Caco-2 (cell line): ENCODE measurements at regions not wholly inside any gene's neighbourhood (a gene's known extent, or its start where the extent isn't known, plus 50 kb on each side); places are given as distances from the start of the nearest gene placed in this dataset.

ENCODE experiments used
- BruUV-seq: library from RNA; stranded (reverse); fragments of 400-500 nt; replicated peaks from 2 replicates; lab custom pipeline; 2021; lab: Mats Ljungman, UMichigan
- CTCF ChIA-PET: fragments of 300-600 bp; sonication (Branson Sonifier 250); formaldehyde crosslinking; loops from one replicate; lab custom pipeline; 2022; ENCODE audit warnings: antibody characterized with exemption; lab: Charles Lee
- POLR2A ChIA-PET: fragments of 300-600 bp; sonication (Branson Sonifier 250); formaldehyde crosslinking; loops from one replicate; lab custom pipeline; 2022; ENCODE audit warnings: antibody characterized with exemption; lab: Charles Lee
- DNase-seq, 2 experiments: peaks; one replicate each; pipeline versions ENCODE4 v3.0.0 to v3.0.0-alpha.2; 2020 to 2022
- H3K27me3 ChIP-seq: replicated peaks from 2 replicates; pipeline ENCODE4 v1.6.0; 2011; ENCODE audit warnings: low read length; ENCODE audit not compliant: control insufficient read depth, insufficient read depth
- H3K36me3 ChIP-seq: 2 replicates; pipeline ENCODE4 v1.5.1; 2011; ENCODE audit warnings: low read length; ENCODE audit not compliant: control insufficient read depth, insufficient read depth
- H3K4me1 ChIP-seq: fragments of 250-450 bp; sonication (Bioruptor Pico); 2 replicates; pipeline ENCODE4 v1.5.1; 2020; ENCODE audit warnings: mild to moderate bottlenecking
- H3K4me3 ChIP-seq: 2 replicates; pipeline ENCODE4 v1.5.1; 2011; ENCODE audit warnings: low read depth, mild to moderate bottlenecking, control low read depth, low read length
- H3K9me3 ChIP-seq: fragments of 250-450 bp; sonication (Bioruptor Pico); 2 replicates; pipeline ENCODE4 v1.5.1; 2020; ENCODE audit warnings: mild to moderate bottlenecking, moderate library complexity
- H3K27ac Mint-ChIP-seq: one replicate; pipeline ENCODE4 v1.8.0; 2022; ENCODE audit warnings: mixed read lengths; ENCODE audit not compliant: unreplicated experiment
- H3K27me3 Mint-ChIP-seq: one replicate; pipeline ENCODE4 v1.8.0; 2022; ENCODE audit warnings: mixed read lengths; ENCODE audit not compliant: insufficient read depth, unreplicated experiment
- H3K36me3 Mint-ChIP-seq: one replicate; pipeline ENCODE4 v1.8.0; 2022; ENCODE audit warnings: mild to moderate bottlenecking, mixed read lengths; ENCODE audit not compliant: insufficient read depth, unreplicated experiment
- H3K4me1 Mint-ChIP-seq: one replicate; pipeline ENCODE4 v1.8.0; 2022; ENCODE audit warnings: low read depth, mixed read lengths; ENCODE audit not compliant: unreplicated experiment
- H3K4me3 Mint-ChIP-seq: one replicate; pipeline ENCODE4 v1.8.0; 2022; ENCODE audit warnings: mild to moderate bottlenecking, moderate library complexity, mixed read lengths; ENCODE audit not compliant: unreplicated experiment
- H3K9me3 Mint-ChIP-seq: one replicate; pipeline ENCODE4 v1.8.0; 2022; ENCODE audit warnings: mixed read lengths; ENCODE audit not compliant: unreplicated experiment
- intact Hi-C: fragments of 100-400 bp; cut with micrococcal nuclease; formaldehyde crosslinking; loops from one replicate; pipeline ENCODE4 v1.10.0; 2022; ENCODE audit not compliant: unreplicated experiment
- TF ChIP-seq, protein P1 (sequence below), 2 experiments: fragments of 200-600 bp in 1 of 2; IDR thresholded peaks; 1 replicate in 1 of 2; 2 replicates in 1 of 2; pipeline versions ENCODE4 v1.5.1 to v1.8.0; 2011 to 2022; ENCODE audit warnings: antibody characterized with exemption in 1 of 2, control low read depth in 1 of 2, inconsistent platforms in 1 of 2, low read depth in 1 of 2, low read length in 1 of 2, mild to moderate bottlenecking in 1 of 2, moderate library complexity in 1 of 2; ENCODE audit not compliant: insufficient read depth in 1 of 2, severe bottlenecking in 1 of 2, unreplicated experiment in 1 of 2

DNA sequence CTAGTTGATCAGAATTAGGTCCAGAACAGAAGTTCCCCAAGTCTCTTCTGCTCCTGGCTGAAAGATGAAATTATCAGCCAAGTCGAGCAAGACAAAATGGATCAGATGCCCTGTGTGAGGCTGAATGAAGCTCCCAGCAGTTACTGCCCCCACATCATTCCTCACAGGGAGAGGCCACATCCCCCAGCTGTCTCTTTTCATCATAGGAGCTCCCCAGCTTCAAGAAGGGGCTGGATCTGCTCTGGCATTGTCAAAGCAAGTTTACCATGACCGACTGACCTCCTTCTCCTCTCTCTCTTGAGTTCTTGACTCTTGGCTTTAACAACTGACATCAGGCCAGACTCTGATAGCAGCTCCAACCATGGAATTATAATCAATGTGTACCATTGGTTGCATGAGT lies 133.3 kb upstream of the RAD23B start:
- ChIA-PET CTCF (no interaction called here), POLR2A (no interaction called here)
- Mint-ChIP-seq H3K36me3 (no peaks in the 10 kb centered on the region), H3K4me3 (no peak overlapping the region), H3K9me3 (no peaks in the 10 kb centered on the region), H3K27ac (no peak overlapping the region), H3K27me3 (peaks cover 9% of the 10 kb centered on the region), H3K4me1 (peaks cover 9% of the 10 kb centered on the region)
- Histone ChIP-seq H3K36me3 (no peaks in the 10 kb centered on the region), H3K4me3 (no peak overlapping the region), H3K27me3 (no peaks in the 10 kb centered on the region), H3K4me1 (no peaks in the 10 kb centered on the region), H3K9me3 (no peaks in the 10 kb centered on the region)
- DNase-seq, result no peak
- BruUV-seq, result no TSS peak
- intact Hi-C loops, result loop anchor here (10.0 kb wide), 1 partner anchor 515 kb away; no protein-coding TSS in a partner anchor
- TF ChIP-seq, protein P1, sequence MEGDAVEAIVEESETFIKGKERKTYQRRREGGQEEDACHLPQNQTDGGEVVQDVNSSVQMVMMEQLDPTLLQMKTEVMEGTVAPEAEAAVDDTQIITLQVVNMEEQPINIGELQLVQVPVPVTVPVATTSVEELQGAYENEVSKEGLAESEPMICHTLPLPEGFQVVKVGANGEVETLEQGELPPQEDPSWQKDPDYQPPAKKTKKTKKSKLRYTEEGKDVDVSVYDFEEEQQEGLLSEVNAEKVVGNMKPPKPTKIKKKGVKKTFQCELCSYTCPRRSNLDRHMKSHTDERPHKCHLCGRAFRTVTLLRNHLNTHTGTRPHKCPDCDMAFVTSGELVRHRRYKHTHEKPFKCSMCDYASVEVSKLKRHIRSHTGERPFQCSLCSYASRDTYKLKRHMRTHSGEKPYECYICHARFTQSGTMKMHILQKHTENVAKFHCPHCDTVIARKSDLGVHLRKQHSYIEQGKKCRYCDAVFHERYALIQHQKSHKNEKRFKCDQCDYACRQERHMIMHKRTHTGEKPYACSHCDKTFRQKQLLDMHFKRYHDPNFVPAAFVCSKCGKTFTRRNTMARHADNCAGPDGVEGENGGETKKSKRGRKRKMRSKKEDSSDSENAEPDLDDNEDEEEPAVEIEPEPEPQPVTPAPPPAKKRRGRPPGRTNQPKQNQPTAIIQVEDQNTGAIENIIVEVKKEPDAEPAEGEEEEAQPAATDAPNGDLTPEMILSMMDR (IDR thresholded peaks at IDR 0.05; ENCODE audit: insufficient read depth in 1 of 2, low read depth in 1 of 2, low read length in 1 of 2, severe bottlenecking in 1 of 2, unreplicated experiment in 1 of 2), result no peak

DNA sequence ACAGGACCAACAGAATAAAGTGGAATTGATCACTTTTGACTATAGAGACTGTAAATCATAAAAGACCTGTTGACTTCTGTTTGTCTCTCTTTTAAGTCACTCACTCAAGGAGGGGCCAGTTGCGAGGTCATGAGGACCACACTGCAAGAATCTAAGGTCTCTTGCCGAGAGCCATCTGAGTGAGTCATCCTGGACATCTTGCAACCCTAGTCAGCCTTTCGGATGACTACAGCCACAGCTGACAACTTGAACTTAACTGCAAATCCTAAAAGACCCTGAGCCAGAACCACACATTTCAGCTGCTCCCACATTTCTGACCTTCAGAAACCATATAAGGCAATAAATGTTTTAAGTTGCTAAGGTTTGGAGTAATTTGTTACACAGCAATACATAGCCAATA lies 129.7 kb upstream of the RAD23B start:
- H3K27me3 Mint-ChIP-seq, result peaks cover 16% of the 10 kb centered on the region
- POLR2A ChIA-PET, result no interaction called here
- TF ChIP-seq, protein P1 (IDR thresholded peaks at IDR 0.05; ENCODE audit: insufficient read depth in 1 of 2, low read depth in 1 of 2, low read length in 1 of 2, severe bottlenecking in 1 of 2, unreplicated experiment in 1 of 2), result no peak
- CTCF ChIA-PET, result no interaction called here
- BruUV-seq, result no TSS peak
- Histone ChIP-seq H3K36me3 (no peaks in the 10 kb centered on the region), H3K4me3 (no peak overlapping the region), H3K27me3 (no peaks in the 10 kb centered on the region), H3K4me1 (no peaks in the 10 kb centered on the region), H3K9me3 (no peaks in the 10 kb centered on the region)
- H3K9me3 Mint-ChIP-seq, result no peaks in the 10 kb centered on the region
- H3K4me3 Mint-ChIP-seq, result no peak overlapping the region
- no peaks in the 10 kb centered on the region for H3K4me1 Mint-ChIP-seq
- H3K36me3 Mint-ChIP-seq, result no peaks in the 10 kb centered on the region
- DNase-seq, result no peak
- intact Hi-C loops, result no loop called here
- no peak overlapping the region for H3K27ac Mint-ChIP-seq

DNA sequence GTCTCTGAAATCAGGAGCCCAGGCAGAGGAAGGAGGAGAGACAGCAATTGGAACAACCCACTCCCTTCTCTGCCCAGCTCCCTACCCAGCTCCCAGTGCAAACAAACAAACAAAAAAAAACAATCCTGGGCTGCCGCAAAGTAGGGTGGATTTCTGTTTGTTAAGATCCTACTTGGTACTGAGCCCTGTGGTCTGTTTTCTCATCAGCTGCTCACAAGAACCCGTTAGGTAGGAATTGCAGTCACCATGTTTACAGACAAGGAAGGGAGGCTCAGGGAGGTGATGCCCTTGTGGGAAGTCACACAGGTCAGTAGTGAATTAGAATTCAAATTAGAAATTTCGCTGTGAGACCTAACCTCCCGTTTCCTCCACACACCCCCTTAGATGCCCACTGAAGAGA lies 128.8 kb upstream of the RAD23B start:
- CTCF ChIA-PET, result no interaction called here
- peaks cover 16% of the 10 kb centered on the region for H3K27me3 Mint-ChIP-seq
- POLR2A ChIA-PET, result no interaction called here
- Histone ChIP-seq H3K27me3 (no peaks in the 10 kb centered on the region), H3K9me3 (no peaks in the 10 kb centered on the region), H3K4me3 (no peak overlapping the region), H3K4me1 (no peaks in the 10 kb centered on the region), H3K36me3 (no peaks in the 10 kb centered on the region)
- H3K27ac Mint-ChIP-seq, result no peak overlapping the region
- no TSS peak for BruUV-seq
- TF ChIP-seq, protein P1 (IDR thresholded peaks at IDR 0.05; ENCODE audit: insufficient read depth in 1 of 2, low read depth in 1 of 2, low read length in 1 of 2, severe bottlenecking in 1 of 2, unreplicated experiment in 1 of 2), result no peak
- no peaks in the 10 kb centered on the region for H3K9me3 Mint-ChIP-seq
- no peak overlapping the region for H3K4me3 Mint-ChIP-seq
- DNase-seq, result no peak
- no peaks in the 10 kb centered on the region for H3K36me3 Mint-ChIP-seq
- intact Hi-C loops, result no loop called here
- no peaks in the 10 kb centered on the region for H3K4me1 Mint-ChIP-seq
